Epithelial cell of prostate (primary cell): ENCODE measurements at regions not wholly inside any gene's neighbourhood (a gene's known extent, or its start where the extent isn't known, plus 50 kb on each side); places are given as distances from the start of the nearest gene placed in this dataset.
A peak's percentile ranks its signal among the peaks of the same experiment; 100 is the strongest.
"Not testable (repeated sequence)": the region's sequence is repeated elsewhere in the genome, so short reads cannot be mapped to it uniquely, and the experiment has no call there.

Source experiments
- DNase-seq: peaks from one replicate; pipeline ENCODE4 v3.0.0-alpha.2; 2011; ENCODE audit warnings: low read depth, low spot score
- H3K27ac ChIP-seq: fragments of 450-650 bp; 2 replicates; pipeline ENCODE4 v1.5.1; 2017; ENCODE audit warnings: mild to moderate bottlenecking

DNA sequence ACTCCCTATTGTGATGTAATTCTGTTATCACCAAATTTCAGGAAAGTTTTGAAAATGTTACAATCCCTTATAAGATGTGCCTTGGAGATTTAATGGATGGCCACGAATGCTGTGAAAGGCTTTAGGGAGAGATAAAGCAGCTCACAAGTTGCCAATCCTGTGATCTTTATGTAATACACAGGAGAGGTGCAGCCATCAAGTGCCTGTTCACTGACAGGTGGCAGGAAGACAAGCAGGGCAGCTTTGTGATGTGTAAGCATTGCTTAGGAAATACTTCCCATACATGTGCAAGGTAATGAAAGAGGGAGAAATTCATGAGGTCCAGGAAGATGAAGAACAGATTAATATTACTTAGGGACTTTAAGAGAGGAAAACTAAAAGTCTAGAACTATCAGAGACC lies 628.8 kb downstream of the SLITRK6 start:
- DNase-seq = no peak
- H3K27ac ChIP-seq = no peak overlapping the region

DNA sequence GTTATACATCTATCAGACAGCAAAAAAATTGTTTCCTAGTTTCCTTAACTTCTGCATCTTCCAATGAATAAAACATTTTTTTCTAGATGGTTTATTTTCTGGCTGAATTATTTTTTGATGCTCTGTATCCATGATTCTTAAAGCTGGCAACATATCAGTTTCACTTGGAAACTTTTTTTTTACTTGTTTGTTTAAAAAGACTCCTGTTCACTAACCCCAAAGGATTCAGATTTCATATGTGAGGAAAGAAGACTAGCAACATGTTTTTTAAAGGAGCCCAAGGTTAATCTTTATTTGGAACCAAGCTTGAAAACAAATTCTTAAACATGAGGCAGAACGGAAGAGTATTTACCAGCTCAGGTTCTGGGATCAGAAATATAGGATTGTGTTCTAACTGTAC lies 632.3 kb downstream of the SLITRK6 start:
- H3K27ac ChIP-seq = no peak overlapping the region
- no peak for DNase-seq

DNA sequence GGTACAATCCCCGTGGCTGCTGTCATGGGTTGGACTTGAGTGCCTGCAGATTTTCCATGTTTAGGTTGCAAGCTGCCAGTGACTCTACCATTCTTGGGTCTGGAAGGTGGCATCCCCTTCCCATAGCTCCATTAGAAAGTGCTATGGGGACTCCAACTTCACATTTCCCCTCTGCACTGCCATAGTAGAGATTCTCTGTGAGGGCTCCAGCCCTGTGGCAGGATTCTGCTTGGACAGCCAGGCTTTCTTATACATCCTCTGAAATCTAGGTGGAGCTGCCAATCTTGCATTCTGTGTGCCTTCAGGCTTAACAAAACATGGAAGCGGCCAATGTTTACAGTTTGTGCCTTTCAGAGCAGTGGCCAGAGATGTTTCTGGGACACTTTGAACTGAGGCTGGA lies 636.2 kb downstream of the SLITRK6 start:
- no peak overlapping the region for H3K27ac ChIP-seq
- DNase-seq = no peak

DNA sequence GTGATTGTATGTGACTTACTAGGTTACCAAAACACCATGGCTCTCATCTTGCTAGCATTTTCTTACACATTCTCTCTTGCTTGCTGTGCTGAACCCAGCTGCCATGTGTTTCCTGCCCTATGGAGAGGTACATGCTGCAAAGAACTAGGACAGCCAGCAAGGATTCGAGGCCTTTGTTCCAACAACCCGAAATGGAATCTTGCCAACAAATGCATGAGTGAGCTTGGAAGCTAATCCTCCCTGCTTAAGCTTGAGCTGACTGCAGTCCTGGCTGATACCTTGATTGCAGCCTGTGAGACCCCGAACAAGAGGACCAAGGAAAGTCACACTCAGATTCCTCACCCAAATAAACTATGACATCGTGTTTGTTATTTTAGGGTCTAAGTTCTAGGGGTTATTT lies 651.2 kb downstream of the SLITRK6 start:
- no peak for DNase-seq
- H3K27ac ChIP-seq = no peak overlapping the region

DNA sequence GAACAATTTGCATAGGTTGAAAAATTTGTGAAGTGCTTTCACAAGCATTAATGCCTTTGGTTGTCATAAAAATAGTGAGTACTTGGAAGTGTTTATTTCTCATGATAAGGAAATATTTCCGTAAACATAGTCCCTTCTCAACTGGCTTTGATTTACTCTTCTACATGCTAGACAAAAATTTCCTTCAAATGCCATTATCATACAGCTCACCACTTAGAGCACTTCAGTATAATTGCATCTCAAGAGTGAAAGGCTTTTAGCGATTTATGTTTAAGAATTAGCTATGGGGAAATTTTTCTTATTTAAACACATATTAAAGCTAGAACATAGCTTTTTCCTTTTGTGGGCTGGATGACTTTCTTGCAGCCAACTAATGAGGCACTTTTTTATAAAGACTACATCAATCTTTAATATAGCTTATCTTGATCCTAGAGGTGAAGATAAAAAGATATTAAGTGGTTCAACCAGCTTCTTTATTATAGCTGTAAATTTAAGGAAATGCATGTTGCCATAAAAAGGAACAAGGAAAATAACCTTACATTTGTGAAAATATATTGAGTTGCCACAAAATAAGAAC lies 656.8 kb downstream of the SLITRK6 start:
- no peak for DNase-seq
- H3K27ac ChIP-seq = no peak overlapping the region

DNA sequence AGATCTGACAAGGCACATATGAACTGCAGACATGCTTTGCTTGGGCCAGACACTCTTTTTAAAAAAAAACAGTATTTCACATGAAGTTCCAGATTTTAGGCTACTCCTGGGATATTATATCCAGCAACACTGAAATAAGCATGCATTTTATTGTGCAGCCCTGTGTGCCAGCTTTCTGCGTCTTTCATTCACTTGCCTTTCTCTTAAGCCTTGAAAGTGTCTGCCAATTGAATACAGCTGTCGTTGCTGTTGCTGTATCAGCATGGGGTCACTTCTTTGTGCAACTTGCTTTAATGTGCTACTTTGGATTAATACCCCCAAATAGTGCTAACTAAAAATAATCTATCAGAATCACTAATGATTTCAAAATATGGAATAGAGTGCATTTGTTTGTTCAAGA lies 657.8 kb downstream of the SLITRK6 start:
- H3K27ac ChIP-seq = no peak overlapping the region
- DNase-seq = no peak

DNA sequence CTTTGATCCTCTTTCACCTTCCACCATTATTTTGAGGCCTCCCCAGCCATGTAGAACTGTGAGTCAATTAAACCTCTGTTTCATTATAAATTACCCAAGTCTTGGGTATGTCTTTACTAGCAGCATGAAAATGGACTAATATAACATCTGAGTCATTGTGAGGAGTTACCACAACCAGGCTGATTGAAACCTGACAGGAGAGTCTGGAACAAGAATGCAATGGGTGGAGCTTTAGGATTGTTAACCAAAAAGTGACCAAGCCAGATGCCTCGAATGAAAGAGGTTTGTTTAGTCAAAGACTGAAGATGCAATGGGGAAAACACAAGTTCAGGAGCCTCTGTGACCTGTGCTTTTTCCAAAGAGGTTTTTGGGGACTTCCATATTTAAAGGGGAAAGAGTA lies 659.0 kb downstream of the SLITRK6 start:
- DNase-seq = peak; percentile 66
- H3K27ac ChIP-seq = peak overlapping the region; percentile 42

DNA sequence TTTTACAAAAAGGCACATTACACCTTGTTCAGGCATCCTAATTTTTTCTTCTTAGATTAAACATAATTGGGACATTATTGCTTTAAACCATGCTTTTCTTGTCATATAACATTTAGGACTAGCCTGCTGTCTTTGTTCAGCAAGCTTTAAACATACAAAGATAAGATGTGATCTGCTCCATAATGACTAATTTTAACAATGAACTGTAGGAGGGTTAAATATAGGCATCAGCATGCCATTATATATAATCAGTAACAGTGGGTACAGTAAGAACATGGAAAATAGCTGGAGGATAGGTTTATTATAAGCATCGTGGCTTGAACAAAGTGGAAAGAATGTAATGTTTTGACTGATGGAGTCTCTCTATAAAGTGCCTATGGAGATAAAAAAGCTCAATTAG lies 661.7 kb downstream of the SLITRK6 start:
- no peak for DNase-seq
- H3K27ac ChIP-seq = no peak overlapping the region

DNA sequence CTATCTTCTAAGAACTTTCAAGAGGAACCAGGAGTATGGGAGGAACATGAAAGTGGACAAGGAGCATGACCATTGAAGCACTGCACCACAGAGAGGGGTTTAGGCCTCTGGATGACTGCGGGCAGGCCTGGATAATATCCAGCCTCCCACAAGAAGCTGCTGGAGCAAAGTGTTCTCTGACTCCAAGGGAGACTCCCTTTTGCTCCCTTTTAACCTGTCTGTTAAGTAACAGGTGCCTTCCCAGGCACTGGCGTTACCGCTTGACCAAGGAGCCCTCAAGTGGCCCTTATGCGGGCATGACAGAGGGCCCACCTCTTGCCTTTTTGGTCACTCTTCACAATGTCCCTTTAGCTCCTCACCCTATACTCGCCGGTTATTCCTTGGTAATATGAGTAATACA lies 666.2 kb downstream of the SLITRK6 start:
- no peak for DNase-seq
- H3K27ac ChIP-seq = no peak overlapping the region

DNA sequence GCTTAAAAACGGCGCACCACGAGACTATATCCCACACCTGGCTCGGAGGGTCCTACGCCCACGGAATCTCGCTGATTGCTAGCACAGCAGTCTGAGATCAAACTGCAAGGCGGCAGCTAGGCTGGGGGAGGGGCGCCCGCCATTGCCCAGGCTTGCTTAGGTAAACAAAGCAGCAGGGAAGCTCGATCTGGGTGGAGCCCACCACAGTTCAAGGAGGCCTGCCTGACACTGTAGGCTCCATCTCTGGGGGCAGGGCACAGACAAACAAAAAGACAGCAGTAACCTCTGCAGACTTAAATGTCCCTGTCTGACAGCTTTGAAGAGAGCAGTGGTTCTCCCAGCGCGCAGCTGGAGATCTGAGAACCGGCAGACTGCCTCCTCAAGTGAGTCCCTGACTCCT lies 675.7 kb downstream of the SLITRK6 start:
- not testable (repeated sequence) for DNase-seq, H3K27ac ChIP-seq

DNA sequence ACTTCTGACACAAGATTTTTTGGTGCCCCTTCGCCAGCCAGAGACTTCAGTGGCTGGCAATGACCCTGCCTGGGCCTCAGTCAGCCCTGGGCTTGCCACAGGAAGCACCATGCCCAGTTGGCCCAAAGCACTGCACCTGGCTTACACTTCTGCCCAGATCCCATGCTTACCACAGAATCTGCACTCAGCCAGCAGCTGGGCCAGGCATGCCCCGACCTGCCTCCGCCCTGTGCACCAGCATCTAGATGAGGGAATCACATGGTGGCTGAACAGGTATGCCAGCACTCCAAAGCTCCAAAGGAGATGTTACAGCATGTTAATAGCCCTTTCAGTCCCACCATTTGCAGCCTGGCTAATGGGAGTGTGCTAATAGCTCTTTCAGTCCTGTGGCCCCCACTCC lies 690.9 kb downstream of the SLITRK6 start:
- peak overlapping the region; percentile 42 for H3K27ac ChIP-seq
- DNase-seq = peak; percentile 73

DNA sequence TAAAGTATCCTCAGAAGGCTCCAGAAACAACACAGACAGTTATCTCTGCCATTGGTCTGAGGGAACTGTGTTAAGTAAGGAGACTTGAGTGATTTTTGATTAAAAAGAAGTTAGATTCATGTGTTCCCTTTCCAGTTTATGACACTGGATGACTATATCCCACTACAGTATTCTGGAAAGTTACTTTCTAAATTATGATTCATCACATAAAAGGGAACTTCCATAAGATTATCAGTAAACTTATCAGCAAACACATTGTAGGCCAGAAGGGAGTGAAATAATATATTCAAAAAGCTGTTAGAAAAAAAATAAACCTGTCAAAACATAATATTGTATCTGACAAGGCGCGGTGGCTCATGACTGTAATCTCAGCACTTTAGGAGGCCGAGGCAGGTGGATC lies 700.0 kb downstream of the SLITRK6 start:
- DNase-seq = no peak
- no peak overlapping the region for H3K27ac ChIP-seq

DNA sequence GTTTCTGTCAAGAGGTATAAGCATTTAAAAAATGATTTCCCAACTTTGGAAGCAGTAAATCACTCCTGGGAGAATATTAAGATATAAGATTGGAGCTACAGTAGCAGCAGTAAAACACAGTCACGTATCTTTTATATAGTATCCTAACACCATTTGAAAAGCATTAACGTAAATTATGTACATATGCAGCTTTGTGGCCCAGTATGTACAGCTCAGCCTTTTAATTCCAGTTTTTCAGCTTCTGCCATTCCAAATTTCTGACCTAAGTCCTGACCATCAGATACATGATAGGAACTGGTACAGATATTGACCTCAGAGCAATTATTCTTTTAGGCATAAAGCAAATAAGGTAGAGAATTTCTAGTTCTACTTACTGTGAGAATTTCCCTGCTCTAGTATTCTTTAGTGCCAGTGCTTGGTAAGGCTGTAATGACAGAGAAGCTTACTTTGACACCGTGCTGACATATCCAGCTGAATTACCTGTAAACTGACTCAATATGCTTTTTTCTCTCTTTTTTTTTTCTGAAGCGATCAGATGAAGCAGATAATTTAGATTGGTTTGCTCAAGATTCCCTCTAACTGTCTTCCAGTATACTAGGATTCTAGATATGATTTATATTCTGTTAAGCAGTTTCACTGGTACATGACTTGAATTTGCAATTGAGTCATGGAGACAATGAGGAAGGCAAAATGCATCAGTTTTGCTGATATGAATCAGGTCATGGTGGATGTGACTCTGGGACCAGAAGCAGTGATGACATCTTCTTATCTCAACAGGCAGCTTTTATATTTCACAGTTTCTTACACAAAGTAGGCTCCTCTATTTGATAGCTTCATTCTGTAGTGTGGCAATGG lies 703.6 kb downstream of the SLITRK6 start:
- H3K27ac ChIP-seq = no peak overlapping the region
- DNase-seq = no peak

DNA sequence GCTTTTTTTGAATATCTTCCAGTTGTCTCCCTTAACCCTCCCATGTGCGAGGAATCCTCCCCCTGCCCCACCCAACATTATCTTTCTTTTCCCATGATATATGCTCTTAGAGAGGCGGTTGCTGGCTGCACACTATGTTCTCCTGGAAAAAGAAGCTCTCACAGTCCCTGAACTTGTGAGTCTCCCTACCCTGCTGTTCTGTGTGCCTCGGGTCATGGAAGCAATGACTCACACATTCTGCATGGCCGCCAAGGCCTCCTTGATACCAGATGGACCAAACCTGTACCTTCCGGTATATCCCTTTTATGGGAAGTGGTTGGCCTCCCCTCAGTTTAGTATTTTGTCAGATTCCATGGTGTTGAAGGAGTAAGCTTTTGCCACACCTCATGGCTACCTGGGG lies 705.4 kb downstream of the SLITRK6 start:
- no peak for DNase-seq
- H3K27ac ChIP-seq = no peak overlapping the region

DNA sequence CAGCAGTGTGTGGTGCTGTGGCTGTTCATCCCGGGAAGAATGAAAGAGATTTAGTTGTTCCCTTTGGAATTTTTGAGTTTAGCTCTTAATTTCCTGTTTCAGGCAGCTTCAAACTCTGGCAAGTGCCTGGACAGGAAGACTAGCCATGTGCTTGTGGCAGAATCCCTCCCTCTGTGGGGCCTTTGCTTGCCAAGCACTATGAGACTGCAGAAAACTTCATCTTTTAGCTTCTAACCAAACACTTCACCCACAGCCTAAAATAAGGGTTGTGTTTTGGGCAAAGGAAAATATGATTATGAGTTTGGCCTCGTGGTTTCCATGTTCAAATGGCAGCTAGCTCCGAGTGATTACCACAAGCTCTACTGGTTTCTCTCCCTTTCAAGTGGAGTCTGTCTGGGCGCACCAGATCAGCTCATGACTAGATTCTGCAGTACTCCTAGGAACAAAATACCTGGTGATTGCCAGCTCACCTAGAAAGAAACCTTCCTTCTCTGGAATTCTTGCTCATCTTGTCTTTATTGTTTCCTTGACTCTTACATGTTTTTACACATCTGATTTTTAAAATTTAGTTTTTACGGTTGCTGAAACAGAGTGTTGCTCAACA lies 707.5 kb downstream of the SLITRK6 start:
- DNase-seq = no peak
- H3K27ac ChIP-seq = no peak overlapping the region

DNA sequence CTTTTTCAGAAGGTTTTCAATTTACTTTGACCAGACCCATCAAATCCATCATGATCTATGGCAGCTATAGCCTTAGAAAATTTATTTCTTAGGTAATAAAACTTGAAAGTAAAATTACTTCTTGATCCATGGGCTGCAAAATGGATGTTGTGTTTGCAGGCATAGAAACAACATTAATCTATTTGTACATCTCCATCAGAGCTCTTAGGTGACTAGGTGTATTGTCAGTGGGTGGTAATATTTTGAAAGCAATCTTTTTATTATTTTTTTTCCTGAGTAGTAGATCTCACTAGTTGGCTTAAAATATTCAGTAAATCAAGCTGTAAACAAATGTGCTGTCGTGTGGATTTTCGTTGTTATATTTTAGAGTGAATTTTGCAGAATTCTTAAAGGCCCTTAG lies 710.0 kb downstream of the SLITRK6 start:
- DNase-seq = no peak
- H3K27ac ChIP-seq = no peak overlapping the region

DNA sequence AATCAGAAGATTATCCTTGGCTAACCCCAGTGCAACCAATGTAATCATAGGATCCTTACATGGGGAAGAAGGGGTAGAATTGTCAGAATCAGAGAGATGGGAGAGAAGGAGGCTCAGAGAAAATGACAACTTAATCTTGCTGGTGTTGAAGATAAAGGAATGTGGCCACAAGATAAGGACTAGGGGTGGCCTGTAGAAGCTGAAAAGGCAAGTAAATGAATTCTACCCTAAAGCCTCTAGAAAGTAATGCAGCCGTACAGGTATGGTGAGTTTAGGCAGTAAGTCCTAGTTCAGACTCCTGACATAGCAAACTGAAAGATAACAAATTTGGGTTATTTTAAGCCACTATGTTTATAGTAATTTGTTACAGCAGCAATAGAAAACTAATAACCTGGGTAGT lies 718.5 kb downstream of the SLITRK6 start:
- no peak overlapping the region for H3K27ac ChIP-seq
- no peak for DNase-seq

DNA sequence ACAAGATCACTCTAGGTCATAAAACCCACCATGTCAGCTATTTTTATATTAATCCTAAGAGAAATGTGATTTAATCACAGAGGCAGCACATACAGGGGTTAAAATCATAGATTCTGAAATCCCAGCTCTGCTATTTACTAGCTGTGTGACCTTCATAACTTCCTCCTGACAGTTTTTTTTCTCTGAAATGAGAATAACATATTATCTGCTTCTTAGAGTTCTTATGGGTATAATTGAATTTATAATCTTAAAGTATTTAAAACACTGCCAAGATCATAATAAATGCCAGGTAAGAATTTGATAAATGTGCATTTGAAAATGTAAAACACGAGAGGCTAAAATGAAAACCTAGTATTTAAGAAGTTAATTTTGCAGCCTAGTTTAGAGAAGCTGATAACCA lies 722.9 kb downstream of the SLITRK6 start:
- no peak overlapping the region for H3K27ac ChIP-seq
- DNase-seq = no peak

DNA sequence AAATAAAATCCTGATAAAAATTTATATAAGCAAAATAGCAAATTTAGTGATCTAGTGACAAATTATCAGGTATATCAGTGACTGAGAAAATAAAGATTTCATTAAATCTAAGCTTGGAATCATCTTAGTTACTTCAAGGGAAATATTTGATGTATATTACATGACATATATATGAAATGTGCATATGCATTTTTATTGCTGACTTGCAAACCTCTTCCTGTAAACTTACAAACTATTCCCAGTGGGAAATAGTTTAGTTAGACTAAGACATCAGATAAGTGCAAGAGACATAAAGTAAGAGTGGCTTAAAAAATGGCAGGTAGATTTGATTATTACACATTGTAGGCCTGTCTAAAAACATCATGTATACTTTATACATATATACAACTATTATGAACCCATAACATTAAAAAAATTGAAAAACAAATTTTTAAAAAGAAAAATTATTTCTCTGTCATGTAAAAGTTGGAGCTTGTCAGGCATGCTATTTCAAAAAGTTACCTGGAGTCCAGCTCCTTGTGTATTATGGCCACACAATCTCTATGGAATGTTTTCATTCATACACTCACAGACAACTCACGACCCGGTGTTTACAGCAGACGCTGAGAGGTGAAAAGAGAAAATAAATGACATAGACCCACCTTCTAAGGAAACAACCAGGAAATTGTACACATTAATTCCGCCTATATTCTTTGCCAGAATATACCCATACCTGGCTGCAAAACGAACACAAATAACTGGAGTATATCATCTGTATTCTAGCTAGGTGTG lies 724.5 kb downstream of the SLITRK6 start:
- no peak for DNase-seq
- no peak overlapping the region for H3K27ac ChIP-seq

DNA sequence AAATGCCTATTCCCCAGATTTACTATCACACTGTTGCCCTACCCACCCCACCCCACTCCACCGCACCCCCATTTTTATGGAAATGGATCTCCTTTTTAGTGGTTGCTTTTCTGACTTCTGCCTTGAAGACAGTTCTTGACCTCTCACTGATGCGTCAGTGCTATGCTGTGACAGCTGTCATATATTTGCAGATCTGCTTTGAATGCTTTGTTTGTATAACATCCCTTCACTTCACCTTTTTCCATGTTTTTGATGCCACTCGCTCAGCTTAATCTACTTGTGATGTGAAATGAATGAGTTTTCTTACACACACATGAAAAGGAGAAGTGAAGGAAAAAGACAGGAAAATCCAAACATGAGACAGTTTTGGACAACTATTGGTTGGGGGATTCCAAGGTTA lies 731.0 kb downstream of the SLITRK6 start:
- H3K27ac ChIP-seq = no peak overlapping the region
- no peak for DNase-seq

DNA sequence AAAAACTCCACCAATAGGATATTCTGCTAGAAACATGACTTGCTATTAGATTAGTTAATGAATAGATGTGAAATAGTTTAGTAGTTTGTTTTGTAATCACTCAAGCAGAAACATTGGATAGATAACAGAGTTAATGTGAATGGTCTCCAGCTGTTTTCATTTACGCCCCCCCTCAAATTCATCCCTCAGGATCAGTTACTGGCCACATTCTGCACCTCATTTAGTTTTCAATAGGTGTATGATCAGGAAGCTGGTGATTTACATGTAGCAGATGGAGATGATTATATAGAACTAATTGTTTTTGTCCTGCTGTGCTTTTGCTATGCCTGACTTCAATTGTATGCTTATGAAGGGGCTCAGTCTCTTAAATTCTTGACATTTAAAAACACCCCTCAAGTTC lies 759.0 kb downstream of the SLITRK6 start:
- no peak overlapping the region for H3K27ac ChIP-seq

More for the DNA sequence above, 759.0 kb downstream of the SLITRK6 start:
- no peak for DNase-seq
